HepG2 (cell line): ENCODE measurements at regions not wholly inside any gene's neighbourhood (a gene's known extent, or its start where the extent isn't known, plus 50 kb on each side); places are given as distances from the start of the nearest gene placed in this dataset.

Source experiments
- ARNT2 ChIP-seq: sonication (generic); formaldehyde crosslinking; IDR thresholded peaks from 2 replicates; pipeline ENCODE4 v1.8.0; 2022; ENCODE audit warnings: mild to moderate bottlenecking, low read depth, missing genetic modification reagents, moderate library complexity
- BCL3 ChIP-seq: sonication (generic); formaldehyde crosslinking; IDR thresholded peaks from 2 replicates; pipeline ENCODE4 v1.5.1; 2020; ENCODE audit warnings: mild to moderate bottlenecking, missing genetic modification reagents, moderate library complexity
- EED ChIP-seq: sonication (generic); formaldehyde crosslinking; IDR thresholded peaks from 2 replicates; pipeline ENCODE4 v1.5.0; 2020; ENCODE audit warnings: mild to moderate bottlenecking, missing genetic modification reagents
- ETV5 ChIP-seq: IDR thresholded peaks from 2 replicates; pipeline ENCODE4 v1.6.1; 2018; ENCODE audit warnings: missing biosample characterization, missing genetic modification reagents, inconsistent platforms, borderline replicate concordance
- FOXO4 ChIP-seq: sonication (generic); formaldehyde crosslinking; conservative IDR thresholded peaks from 2 replicates; pipeline ENCODE4 v1.8.1; 2023; ENCODE audit warnings: missing genetic modification reagents
- FOXP4 ChIP-seq: sonication (generic); formaldehyde crosslinking; IDR thresholded peaks from 2 replicates; pipeline ENCODE4 v1.4.0; 2020; ENCODE audit warnings: missing genetic modification reagents
- HDAC2 ChIP-seq: sonication (generic); formaldehyde crosslinking; IDR thresholded peaks from 2 replicates; pipeline ENCODE4 v1.4.0; 2020; ENCODE audit warnings: missing genetic modification reagents
- POLR2A ChIP-seq, 2 experiments: IDR thresholded peaks; 2 replicates each; pipeline ENCODE4 v1.6.1; 2011; ENCODE audit warnings: low read depth in 2 of 2, low read length in 2 of 2, mild to moderate bottlenecking in 1 of 2, moderate library complexity in 1 of 2; ENCODE audit not compliant: insufficient read depth in 1 of 2
- RXRA ChIP-seq: sonication (generic); formaldehyde crosslinking; IDR thresholded peaks from 2 replicates; pipeline ENCODE4 v1.5.1; 2020; ENCODE audit warnings: missing genetic modification reagents
- SMAD9 ChIP-seq: sonication (generic); formaldehyde crosslinking; IDR thresholded peaks from 2 replicates; pipeline ENCODE4 v1.5.1; 2020; ENCODE audit warnings: mild to moderate bottlenecking, missing genetic modification reagents
- ZGPAT ChIP-seq: IDR thresholded peaks from 2 replicates; pipeline ENCODE4 v1.6.1; 2016; ENCODE audit warnings: mild to moderate bottlenecking
- ZHX1 ChIP-seq: sonication (generic); formaldehyde crosslinking; IDR thresholded peaks from 2 replicates; pipeline ENCODE4 v1.8.1; 2022; ENCODE audit warnings: low read depth, mild to moderate bottlenecking, missing genetic modification reagents
- ZMYM2 ChIP-seq: sonication (generic); formaldehyde crosslinking; IDR thresholded peaks from 2 replicates; pipeline ENCODE4 v1.8.0; 2022; ENCODE audit warnings: mild to moderate bottlenecking, missing genetic modification reagents
- ZNF564 ChIP-seq: sonication (generic); formaldehyde crosslinking; IDR thresholded peaks from 2 replicates; pipeline ENCODE4 v1.8.1; 2023; ENCODE audit warnings: mild to moderate bottlenecking, missing genetic modification reagents
- ZNF747 ChIP-seq: sonication (generic); formaldehyde crosslinking; IDR thresholded peaks from 2 replicates; pipeline ENCODE4 v1.8.1; 2023; ENCODE audit warnings: missing genetic modification reagents, mild to moderate bottlenecking, borderline replicate concordance
- ZNF792 ChIP-seq: IDR thresholded peaks from 2 replicates; pipeline ENCODE4 v1.6.1; 2016
- ZNF891 ChIP-seq: sonication (generic); formaldehyde crosslinking; IDR thresholded peaks from 2 replicates; pipeline ENCODE4 v1.5.0; 2020; ENCODE audit warnings: mild to moderate bottlenecking, missing genetic modification reagents
- TF ChIP-seq, protein P1 (sequence below): sonication (generic); formaldehyde crosslinking; IDR thresholded peaks from 2 replicates; pipeline ENCODE4 v1.4.0; 2020; ENCODE audit warnings: missing genetic modification reagents

- TF ChIP-seq, protein P1, sequence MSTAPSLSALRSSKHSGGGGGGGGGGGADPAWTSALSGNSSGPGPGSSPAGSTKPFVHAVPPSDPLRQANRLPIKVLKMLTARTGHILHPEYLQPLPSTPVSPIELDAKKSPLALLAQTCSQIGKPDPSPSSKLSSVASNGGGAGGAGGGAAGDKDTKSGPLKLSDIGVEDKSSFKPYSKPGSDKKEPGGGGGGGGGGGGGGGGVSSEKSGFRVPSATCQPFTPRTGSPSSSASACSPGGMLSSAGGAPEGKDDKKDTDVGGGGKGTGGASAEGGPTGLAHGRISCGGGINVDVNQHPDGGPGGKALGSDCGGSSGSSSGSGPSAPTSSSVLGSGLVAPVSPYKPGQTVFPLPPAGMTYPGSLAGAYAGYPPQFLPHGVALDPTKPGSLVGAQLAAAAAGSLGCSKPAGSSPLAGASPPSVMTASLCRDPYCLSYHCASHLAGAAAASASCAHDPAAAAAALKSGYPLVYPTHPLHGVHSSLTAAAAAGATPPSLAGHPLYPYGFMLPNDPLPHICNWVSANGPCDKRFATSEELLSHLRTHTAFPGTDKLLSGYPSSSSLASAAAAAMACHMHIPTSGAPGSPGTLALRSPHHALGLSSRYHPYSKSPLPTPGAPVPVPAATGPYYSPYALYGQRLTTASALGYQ (CRISPR knock-in tag): 0 out of 2 replicates have a peak, but pooled peaks have one; percentile 55
- peak; percentile 91 for TF ChIP-seq ZGPAT (CRISPR knock-in tag)
- peak; percentile 46; the same call in 1 of the 2 replicates for TF ChIP-seq RXRA (CRISPR knock-in tag)
- peak; percentile 56; the same call in 1 of the 2 replicates for TF ChIP-seq ZNF792
- 0 out of 2 replicates have a peak, but pooled peaks have one; percentile 75 for TF ChIP-seq ZNF891 (CRISPR knock-in tag)
- TF ChIP-seq FOXP4: peak; percentile 70
- peak; percentile 66; the same call in 1 of the 2 replicates for TF ChIP-seq ZNF747
- TF ChIP-seq EED (CRISPR knock-in tag): peak; percentile 78; the same call in 1 of the 2 replicates
- TF ChIP-seq ARNT2 (CRISPR knock-in tag): 0 out of 2 replicates have a peak, but pooled peaks have one; percentile 47
- TF ChIP-seq POLR2A (IDR thresholded peaks at IDR 0.05; ENCODE audit: insufficient read depth in 1 of 2, low read depth in 2 of 2, low read length in 2 of 2): 0 out of 4 replicates have a peak, but pooled peaks have one; percentile 13 to 19
- TF ChIP-seq SMAD9 (CRISPR knock-in tag): 0 out of 2 replicates have a peak, but pooled peaks have one; percentile 24
- TF ChIP-seq ZHX1 (CRISPR knock-in tag): 0 out of 2 replicates have a peak, but pooled peaks have one; percentile 46
- TF ChIP-seq HDAC2: peak; percentile 63; the same call in 1 of the 2 replicates
- TF ChIP-seq ETV5 (CRISPR knock-in tag): peak; percentile 52; the same call in 1 of the 2 replicates
- peak; percentile 59; the same call in 1 of the 2 replicates for TF ChIP-seq ZNF564 (CRISPR knock-in tag)
- peak; percentile 54; the same call in 1 of the 2 replicates for TF ChIP-seq ZMYM2 (CRISPR knock-in tag)
- TF ChIP-seq FOXO4 (CRISPR knock-in tag): peak; percentile 96
- peak; percentile 58; the same call in 1 of the 2 replicates for TF ChIP-seq BCL3
Measured at GRCh38 chr5:119299615-119300310, 56.1 kb upstream of the TNFAIP8 start (continued).
